ENCODE measurements at regions not wholly inside any gene's neighbourhood (a gene's known extent, or its start where the extent isn't known, plus 50 kb on each side); places are given as distances from the start of the nearest gene placed in this dataset.

GRCh38 chr7:67414858-67415257 is 418.2 kb downstream of the TYW1 start:
- no peak for TF ChIP-seq CTCF (IDR thresholded peaks at IDR 0.05)
- no peak for TF ChIP-seq POLR2A (IDR thresholded peaks at IDR 0.05)
